ENCODE measurements at regions not wholly inside any gene's neighbourhood (a gene's known extent, or its start where the extent isn't known, plus 50 kb on each side); places are given as distances from the start of the nearest gene placed in this dataset.

DNA sequence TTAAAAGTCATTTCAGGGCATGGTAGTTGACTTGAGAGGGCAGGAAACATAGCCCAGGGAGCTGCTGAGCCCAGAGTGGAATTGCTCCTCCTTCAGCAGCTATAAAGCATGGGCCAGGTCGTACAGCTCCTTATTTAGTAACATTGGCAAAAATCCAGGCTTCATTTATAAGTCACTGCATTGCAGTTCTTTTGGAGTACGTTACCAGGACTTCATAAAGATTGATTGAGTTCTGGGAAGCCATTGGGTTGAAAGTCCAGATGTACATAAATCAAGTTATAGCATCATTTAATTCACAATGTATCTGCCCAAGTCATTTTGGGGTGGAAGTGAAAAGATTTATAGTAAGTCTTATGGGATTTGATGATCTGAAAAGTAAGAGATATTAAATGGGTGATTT, 53.0 kb upstream of the ANKEF1 start:
- no peak for DNase-seq (ENCODE audit: low read depth in 3 of 3)

DNA sequence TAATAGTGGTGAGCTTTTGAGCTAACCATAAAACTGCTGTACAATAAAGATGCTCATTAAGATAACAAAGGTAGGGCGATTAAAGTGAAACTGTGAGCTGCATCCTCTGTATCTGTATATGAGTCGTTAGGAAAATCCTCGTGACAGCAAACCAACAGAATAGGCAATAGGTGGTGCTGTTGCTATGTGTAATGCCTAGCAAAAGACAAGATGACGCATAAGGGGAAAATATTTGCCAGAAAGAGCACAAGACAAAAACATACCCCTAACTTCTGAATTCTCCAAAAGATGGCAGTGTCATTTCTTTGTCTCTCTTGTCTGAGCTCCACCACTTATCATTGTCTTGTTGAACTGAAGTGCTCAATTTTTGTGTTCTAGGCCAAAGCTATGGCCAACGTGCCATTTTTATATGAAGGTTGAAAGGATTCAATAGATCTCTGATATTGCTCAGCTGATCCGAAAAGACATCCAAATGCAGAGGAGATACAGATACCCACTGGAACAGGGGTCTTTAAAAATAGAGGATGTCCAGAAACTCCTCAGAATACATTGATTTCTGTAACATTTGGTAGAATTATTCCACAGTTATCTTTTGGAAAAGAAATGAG, 56.3 kb upstream of the ANKEF1 start:
- DNase-seq (ENCODE audit: low read depth in 3 of 3) = peak in 2 of 3 experiments; percentile 3 to 19

DNA sequence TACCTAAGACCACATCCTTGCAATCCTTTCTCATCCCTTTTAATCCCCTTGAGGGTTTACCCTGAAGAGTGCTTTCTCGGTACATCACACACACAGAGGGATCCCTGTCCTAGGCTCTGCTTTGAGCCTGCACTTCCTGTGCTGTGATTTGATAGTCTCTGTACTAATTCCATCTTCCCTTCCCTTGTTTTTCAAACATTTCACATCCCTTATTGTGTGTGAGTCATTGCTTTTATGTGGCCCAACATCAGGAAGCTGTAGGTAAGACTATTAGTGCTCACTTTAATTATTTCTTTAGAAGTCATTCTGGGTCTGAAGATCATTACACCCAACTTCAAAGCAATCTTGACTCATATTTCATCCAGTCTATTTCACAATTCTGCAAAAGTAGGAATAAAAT, 57.2 kb upstream of the ANKEF1 start:
- DNase-seq (ENCODE audit: low read depth in 3 of 3) = no peak

DNA sequence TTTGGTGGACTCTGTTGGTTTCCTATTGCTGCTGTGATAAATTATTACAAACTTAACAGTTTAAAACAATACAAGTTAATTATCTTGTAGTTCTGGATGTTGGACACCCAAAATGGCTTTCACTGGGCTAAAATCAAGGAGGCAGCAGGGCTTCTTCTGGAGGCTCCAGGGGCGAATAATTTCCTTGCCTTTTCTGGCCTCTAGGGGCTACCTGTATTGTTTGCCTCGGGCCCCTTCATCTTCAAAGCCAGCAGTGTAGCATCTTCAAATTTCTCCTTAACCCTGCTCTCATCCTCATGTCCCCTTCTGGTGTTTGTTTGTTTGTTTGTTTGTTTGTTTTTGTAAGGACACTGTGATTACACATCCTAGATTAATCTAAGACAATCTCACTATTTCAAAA, 60.5 kb upstream of the ANKEF1 start:
- DNase-seq (ENCODE audit: low read depth in 3 of 3) = no peak

DNA sequence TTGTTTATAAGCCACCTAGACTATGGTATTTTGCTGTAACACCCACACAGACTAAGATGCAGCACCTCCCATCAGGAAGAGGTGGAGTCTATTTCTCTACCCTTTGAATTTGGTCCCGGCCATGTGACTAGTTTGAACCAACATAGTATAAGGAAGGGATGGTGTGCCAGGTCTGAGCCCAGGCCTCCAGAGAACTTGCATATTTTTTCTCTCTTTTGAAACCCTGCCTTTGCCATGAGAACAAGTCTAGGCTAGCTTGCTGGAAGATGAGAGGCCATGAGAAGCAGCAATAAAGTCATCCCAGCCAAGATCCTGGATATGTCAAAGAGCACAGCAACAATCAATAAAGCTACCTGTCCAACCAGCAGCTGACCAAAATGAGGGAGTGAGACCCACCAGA, 63.0 kb upstream of the ANKEF1 start:
- no peak for DNase-seq (ENCODE audit: low read depth in 3 of 3)

DNA sequence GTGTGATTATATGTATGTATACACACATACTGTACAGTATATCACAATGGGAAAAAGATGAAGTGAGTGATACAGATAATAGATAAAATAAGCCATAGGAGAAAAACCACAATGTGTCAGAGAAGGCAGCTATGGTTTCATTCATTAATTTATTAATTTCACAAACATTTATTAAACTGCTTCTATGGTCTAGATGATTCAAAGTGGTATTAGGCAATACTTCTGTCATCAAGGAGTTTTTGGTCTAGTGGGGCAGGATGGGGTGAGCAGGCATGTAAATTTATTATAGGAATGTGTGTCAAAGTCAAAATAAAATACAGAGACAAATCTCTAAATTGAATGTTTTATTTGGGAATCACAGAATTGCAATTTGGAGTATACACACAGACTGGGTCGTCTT, 65.2 kb upstream of the ANKEF1 start:
- no peak for DNase-seq (ENCODE audit: low read depth in 3 of 3)

DNA sequence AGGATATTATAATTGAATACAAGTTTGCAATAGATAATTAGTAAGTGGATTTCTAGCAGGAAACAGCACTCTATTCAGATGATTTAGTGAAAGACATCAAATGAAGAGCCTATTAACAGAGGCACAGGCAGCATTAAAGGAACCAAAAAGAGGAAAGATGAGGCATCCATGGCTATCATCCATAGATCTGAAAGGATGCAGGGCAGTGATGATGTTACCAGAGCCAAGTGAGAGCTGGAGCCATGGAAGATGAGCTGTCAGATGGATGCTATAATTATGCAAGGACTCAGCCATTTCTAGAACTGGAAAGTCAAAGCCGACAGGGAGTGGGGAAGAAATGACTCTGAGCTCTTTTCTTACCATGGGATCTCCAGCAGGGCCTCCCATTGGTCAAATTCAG, 66.8 kb upstream of the ANKEF1 start:
- DNase-seq (ENCODE audit: low read depth in 3 of 3) = no peak

DNA sequence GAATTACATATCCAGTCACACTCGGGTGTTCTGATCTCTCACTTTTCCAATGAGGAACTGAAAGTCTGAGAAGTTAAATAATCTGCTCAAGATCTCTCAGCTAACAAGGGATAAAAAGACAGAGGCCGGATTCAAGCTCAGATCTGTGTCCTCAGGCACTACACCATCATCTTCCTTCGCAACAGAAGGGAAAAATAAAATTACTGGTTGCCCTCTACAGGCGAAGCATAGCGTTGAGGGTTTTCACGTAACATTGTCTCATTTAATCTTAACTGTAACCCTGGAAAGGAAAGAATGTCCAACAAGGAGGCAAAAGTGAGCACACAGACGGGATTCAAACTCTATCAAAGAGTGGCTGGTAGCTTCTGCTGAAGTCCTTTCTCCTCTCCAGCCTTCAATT, 67.8 kb upstream of the ANKEF1 start:
- DNase-seq (ENCODE audit: low read depth in 3 of 3) = no peak

DNA sequence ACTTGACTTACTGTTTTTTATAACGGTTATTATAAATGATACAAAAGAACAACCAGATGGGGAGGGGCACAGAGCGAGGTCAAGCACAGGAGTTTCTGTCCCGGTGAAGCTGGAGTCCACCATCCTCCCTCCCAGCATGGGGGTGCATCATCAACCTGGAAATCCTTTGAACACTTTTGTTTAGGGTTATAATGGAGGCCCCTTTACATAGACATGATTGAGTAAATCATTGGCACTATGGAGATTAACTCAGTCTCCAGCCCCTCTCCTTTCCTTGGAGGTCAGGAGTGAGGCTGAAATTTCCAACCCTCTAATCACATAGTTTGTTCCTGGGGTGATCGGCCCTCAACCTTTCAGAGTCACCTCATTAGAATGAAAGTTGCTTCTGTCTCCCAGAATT, 71.8 kb upstream of the ANKEF1 start:
- DNase-seq (ENCODE audit: low read depth in 3 of 3) = no peak

DNA sequence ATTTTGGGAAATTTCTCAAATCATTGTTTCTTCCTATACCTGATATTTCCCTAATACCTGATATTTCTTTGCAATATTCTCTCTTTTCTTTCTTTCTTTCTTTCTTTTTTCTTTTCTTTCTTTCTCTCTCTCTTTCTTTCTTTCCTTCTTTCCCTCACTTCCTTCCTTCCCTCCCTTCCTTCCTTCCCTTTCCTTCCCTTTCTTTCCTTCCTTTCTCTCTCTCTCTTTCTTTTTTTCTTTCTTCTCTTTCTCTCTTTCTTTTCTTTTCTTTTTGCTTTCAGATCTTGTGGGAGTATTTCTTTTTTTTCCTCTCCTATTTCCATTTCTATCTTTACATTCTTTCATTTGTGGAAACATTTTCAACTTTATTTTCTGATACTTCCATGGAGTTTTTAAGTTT, 76.1 kb upstream of the ANKEF1 start:
- no peak for DNase-seq (ENCODE audit: low read depth in 3 of 3)

DNA sequence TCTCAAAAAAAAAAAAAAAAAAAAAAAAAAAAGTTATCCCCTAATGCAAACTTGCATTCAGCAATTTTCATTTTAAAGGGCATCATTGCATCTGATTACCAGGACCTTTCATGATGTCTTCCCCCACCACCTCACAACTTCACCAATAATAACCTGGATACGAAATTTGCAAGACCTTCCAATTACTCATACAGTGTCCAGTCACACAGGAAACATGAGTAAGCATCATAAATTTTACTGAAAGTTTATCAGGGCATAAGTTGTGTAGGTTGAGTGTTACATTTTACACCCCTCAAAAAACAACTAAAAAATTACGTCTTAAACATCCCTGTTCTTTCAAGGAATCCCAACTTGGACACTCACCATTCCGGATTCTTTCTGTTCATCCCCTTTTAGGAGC, 79.1 kb upstream of the ANKEF1 start:
- DNase-seq (ENCODE audit: low read depth in 3 of 3) = no peak

DNA sequence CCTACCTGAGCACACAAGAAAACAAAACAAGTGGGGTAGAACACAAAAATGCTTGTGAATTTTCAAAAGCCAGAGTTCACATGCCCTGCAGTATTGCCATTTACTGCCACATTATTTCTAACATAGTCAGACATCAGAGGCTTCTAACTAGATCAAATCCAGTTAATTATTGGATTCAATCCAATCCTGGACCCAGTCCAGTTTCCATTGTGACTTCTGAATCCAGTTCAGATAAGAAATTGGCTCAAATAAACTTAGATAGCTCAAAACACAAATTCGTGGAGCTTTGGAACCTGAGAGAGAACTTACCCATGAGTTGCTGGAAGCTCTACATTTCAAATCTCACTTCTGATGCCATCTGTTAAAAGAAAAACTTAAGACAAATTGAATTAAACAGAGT, 85.2 kb upstream of the ANKEF1 start:
- DNase-seq (ENCODE audit: low read depth in 3 of 3) = no peak

DNA sequence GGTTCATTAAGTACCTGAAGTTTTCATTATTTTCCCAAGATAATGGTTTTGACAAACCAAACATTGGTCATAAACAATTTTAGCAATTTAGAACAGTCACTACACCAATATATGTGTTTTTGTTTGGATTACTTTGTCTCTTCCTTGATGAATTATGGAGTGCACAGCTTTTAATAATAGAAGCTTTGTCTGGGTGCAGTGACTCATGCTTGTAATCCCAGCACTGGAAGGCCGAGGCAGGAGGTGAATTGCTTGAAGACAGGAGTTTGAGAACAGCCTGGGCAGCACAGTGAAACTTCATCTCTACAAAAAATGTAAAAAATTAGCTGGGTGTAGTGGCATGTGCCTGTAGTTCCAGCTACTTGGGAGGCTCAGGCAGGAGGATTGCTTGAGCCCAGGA, 89.4 kb upstream of the ANKEF1 start:
- DNase-seq (ENCODE audit: low read depth in 3 of 3) = no peak

DNA sequence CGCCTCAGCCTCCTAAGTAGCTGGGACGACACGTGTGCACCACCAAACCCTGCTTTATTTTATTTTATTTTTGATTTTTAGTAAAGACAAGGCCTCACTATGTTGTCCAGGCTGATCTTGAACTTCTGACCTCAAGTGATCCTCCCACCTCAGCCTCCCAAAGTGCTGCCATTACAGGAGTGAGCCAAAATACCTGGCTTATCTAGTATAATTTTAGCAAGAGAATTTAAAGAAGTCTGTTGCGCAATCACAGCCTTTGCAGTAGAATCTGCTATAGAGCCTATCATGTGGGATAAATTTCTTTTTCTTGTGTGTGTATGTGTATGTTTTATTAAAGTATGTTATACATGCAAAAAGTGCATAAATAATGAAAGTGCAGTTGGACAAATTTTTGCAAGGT, 92.1 kb upstream of the ANKEF1 start:
- no peak for DNase-seq (ENCODE audit: low read depth in 3 of 3)

DNA sequence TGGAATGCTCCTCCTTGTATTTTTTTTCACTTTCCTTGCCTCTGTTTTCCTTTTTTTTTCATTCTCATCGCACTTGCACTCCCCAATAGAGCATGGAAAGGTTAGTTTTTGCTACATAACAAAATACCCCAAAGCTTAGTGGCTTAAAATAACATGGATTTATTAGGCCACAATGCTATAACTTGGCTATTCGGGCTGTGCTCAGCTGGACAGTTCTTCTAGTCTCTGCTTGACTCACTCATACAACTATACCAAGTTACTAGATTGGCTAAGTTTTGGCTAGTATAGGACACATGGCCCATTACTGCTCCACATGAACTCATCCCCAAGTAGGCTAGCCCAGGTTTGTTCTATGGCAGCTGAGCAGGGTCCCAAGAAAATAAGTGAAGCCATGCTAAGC, 94.5 kb upstream of the ANKEF1 start:
- no peak for DNase-seq (ENCODE audit: low read depth in 3 of 3)

DNA sequence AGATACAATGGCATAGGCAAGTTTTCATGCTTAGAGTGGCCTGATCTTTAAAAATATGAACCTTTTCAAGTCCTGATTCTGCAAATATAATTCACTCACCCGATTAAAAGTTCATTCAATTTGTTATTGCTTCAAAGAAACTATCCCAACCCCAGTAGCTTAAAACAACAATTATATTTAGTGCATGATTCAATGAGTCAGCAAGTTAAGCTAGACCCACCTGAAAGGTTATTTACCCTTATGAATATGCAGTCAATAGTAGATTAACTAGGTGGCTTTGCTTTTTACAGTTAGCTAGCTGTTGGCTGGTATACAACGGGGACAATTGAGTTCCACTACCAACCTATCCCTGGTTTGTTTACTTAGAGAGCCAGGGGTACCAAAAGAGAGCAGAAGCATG, 95.6 kb upstream of the ANKEF1 start:
- no peak for DNase-seq (ENCODE audit: low read depth in 3 of 3)

DNA sequence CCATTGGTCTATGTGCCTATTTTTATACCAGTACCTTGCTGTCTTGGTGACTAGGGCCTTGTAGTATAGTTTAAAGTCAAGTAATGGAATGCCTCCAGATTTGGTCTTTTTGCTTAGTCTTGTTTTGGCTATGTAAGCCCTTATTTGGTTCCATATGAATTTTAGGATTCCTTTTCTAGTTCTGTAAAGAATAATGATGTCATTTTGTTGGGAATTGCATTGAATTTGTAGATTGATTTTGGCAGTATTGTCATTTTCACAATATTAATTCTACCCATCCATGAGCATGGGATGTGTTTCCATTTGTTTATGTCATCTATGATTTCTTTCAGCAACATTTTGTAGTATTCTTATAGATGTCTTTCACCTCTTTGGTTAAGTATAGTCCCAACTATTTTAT, 96.4 kb upstream of the PAK5 start:
- DNase-seq (ENCODE audit: low read depth in 3 of 3) = no peak

DNA sequence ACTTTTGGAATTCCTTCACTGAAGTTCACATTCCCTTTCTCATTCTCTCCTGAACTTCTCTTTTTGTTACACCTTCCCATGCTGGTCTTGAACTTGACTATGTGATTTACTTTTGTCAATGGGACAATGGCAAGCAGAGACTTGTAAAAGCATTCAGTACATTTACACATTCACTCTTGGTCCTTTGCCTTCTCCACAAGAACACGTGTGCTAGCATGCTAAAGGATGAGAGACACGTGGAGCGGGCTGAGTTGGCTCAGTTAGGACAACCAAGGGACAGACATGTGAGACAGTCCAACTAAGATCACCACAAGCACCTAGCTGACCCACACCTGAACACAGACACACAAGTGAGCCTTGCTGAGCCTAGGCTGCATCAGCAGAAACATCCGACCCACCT, 91.3 kb upstream of the PAK5 start:
- no peak for DNase-seq (ENCODE audit: low read depth in 3 of 3)

DNA sequence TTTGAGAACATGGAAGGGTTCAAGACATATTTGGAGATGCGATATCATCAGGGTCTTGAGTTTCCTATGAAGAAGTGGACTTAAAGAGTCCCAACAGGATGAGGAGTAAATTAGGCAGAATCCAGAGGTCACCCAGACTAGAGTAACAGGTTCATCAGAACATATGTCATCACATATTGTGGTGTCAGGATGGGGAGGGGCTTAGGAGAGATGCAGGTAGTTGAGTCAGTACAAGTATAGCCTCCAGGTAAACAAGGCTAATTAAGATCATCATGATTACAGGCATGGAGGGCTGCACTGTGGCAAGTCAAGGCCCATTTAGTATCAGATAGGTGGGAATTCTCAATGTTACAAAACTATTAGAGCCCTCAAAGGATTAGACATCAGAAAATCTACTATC, 90.1 kb upstream of the PAK5 start:
- no peak for DNase-seq (ENCODE audit: low read depth in 3 of 3)

DNA sequence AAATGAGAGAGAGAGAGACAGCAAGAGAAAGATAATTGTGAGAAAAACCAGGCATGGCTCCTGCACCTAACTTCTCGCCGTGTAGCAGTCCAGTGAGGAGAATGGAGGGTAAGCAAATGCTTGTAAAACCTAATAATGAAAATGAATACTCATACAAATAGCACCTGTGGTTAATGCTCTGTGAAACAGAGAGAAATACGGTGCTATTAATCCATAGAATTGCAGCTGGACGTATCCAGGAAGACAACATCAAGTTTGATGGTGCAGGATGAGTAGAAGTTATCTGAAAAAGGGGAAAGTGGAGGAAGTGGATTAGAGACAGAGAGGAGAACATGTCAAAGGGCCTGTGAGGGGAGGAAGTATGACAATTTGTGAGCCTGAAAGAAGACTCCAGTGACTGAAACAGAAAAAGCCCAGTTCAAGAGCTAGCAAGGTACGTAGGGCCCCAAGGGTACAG, 89.4 kb upstream of the PAK5 start:
- no peak for DNase-seq (ENCODE audit: low read depth in 3 of 3)

DNA sequence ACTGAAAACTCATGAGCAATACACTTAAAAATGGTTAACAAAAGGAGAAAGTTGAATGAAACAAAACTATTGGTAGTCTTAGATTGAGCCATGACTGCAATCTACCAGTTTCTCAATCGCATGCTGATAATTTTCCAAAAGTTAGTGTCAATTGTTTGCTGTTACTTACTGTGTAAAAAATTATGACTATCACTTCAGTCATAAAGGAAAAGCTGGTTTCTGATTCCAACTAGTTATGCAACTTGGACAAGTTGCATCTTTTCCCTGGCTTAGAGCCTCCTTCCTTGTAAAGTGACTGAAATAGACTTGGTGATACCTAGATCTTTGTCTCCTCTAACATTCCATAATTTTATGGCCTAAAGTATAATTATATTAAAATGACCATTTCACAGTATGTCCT, 88.3 kb upstream of the PAK5 start:
- no peak for DNase-seq (ENCODE audit: low read depth in 3 of 3)

DNA sequence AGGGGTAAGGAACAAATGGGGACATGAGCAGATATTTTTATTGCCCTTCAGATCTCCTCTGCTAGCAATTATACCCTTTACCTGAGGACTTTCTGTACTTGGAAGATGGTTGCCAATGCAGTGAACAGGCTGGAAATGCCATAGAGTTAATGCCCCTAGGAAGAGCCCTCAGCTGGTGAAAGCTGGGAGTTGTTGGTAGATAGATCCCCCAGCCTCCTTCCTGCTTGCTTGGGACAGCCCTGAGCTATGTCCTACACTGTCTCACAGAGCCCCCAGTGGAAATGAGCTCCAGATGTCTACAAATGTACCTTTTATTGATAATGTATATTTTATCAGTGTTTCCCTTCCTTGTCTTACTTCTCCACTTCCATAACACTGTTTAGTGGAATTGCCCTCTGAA, 87.6 kb upstream of the PAK5 start:
- DNase-seq (ENCODE audit: low read depth in 3 of 3) = no peak

DNA sequence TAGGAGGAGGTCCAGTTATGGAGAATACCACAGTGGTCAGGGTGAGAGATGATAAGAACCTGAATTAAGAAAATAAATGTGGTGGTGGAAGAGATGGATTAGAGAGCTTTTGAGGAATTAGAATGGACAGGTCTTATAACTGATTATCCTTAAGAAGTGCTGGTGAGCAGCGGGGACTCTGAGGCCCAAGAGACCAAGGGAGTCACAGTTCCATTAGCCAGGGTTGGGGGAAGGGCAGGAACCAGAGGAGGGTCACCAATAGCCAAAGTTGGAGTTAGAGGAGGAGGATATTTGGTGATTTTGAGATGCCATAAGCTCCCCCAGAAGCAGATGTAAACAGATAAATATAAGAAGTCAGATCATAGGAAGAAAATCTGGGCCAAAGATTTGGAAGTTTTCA, 87.1 kb upstream of the PAK5 start:
- DNase-seq (ENCODE audit: low read depth in 3 of 3) = no peak

DNA sequence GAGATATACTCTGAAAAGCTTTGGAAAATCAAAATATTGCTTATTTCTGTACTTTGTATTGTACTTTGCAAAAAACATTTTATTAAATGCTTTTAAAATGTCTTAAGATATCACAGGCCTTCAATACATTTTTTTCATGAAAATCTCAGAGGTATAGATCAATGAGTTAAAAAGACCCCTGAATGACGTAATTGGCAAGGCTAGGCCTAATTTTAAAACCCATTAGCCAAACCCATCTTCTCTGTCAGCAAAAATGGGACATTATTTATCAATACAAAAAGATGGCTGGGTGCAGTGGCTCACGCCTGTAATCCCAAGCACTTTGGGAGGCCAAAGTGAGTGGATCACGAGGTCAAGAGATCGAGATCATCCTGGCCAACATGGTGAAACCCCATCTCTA, 84.8 kb upstream of the PAK5 start:
- no peak for DNase-seq (ENCODE audit: low read depth in 3 of 3)

DNA sequence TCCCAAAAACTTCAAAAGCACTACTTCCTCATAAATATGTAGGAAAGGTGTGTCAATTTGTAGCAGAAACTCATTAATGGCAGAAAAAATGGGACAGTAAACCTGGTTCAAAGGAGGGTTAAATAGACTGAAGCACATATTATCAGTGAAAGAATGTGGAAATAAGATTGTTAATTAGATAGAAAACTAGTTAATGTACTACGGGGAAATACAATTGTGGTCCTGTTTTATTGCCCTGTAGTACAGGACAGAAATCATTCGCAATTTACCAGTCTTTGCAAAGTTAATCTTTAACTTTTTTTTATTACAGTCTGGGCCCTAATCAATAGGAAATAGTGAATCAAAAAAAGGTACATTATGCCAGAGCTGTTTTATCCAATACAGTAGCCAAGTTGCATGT, 82.0 kb upstream of the PAK5 start:
- DNase-seq (ENCODE audit: low read depth in 3 of 3) = no peak

All from stimulated activated CD4-positive, alpha-beta T cell treated with anti-CD3 and anti-CD28 coated beads, TNF-alpha, amount 100 ng/mL, for 24 hours (primary cell).